GM21529 (cell line): ENCODE measurements at regions not wholly inside any gene's neighbourhood (a gene's known extent, or its start where the extent isn't known, plus 50 kb on each side); places are given as distances from the start of the nearest gene placed in this dataset.

Experiments
- ATAC-seq: cut with Tn5 transposase; IDR thresholded peaks from one replicate; pipeline ENCODE4 v1.9.1; 2021; ENCODE audit not compliant: unreplicated experiment

GRCh38 chr6:40910260-40910893 is 128.6 kb downstream of the UNC5CL start:
- ATAC-seq, result no peak

- no peak for ATAC-seq
These were observed 129.2 kb downstream of the UNC5CL start for GRCh38 chr6:40909811-40910210.

GRCh38 chr6:40907198-40907701 is 131.8 kb downstream of the UNC5CL start:
- ATAC-seq, result no peak

GRCh38 chr6:40906759-40907158 is 132.3 kb downstream of the UNC5CL start:
- no peak for ATAC-seq

- no peak for ATAC-seq
These were observed 134.3 kb downstream of the UNC5CL start for GRCh38 chr6:40904583-40905194.

- ATAC-seq, result no peak
These were observed 135.6 kb downstream of the UNC5CL start for GRCh38 chr6:40903456-40903855.

GRCh38 chr6:40901322-40902055 is 137.5 kb downstream of the UNC5CL start:
- ATAC-seq, result no peak

GRCh38 chr6:40900791-40901190 is 138.2 kb downstream of the UNC5CL start:
- ATAC-seq, result no peak

GRCh38 chr6:40899684-40900155 is 139.3 kb downstream of the UNC5CL start:
- no peak for ATAC-seq

- no peak for ATAC-seq
These were observed 140.9 kb downstream of the UNC5CL start for GRCh38 chr6:40898073-40898472.

GRCh38 chr6:40897390-40898003 is 141.5 kb downstream of the UNC5CL start:
- ATAC-seq, result no peak

- no peak for ATAC-seq
These were observed 142.3 kb downstream of the UNC5CL start for GRCh38 chr6:40896696-40897095.

- ATAC-seq, result no peak
These were observed 143.8 kb downstream of the UNC5CL start for GRCh38 chr6:40894962-40895799.

- no peak for ATAC-seq
These were observed 146.0 kb downstream of the UNC5CL start for GRCh38 chr6:40893021-40893420.

- no peak for ATAC-seq
These were observed 146.8 kb downstream of the UNC5CL start for GRCh38 chr6:40892223-40892622.

GRCh38 chr6:40891686-40892085 is 147.3 kb downstream of the UNC5CL start:
- ATAC-seq, result no peak

- ATAC-seq, result no peak
These were observed 147.9 kb downstream of the UNC5CL start for GRCh38 chr6:40891131-40891530.

- ATAC-seq, result no peak
These were observed 149.7 kb downstream of the UNC5CL start for GRCh38 chr6:40889137-40889832.

GRCh38 chr6:40888456-40888990 is 150.5 kb downstream of the UNC5CL start:
- ATAC-seq, result no peak
